ENCODE measurements at regions not wholly inside any gene's neighbourhood (a gene's known extent, or its start where the extent isn't known, plus 50 kb on each side); places are given as distances from the start of the nearest gene placed in this dataset.
A peak's percentile ranks its signal among the peaks of the same experiment; 100 is the strongest.
"Not testable (repeated sequence)": the region's sequence is repeated elsewhere in the genome, so short reads cannot be mapped to it uniquely, and the experiment has no call there.

GRCh38 chr20:40280616-40281015 is 408.4 kb downstream of the MAFB start:
- no peak overlapping the region for H3K4me3 ChIP-seq (ENCODE audit: low read depth, low read length)
- TF ChIP-seq CTCF (IDR thresholded peaks at IDR 0.05; ENCODE audit: control insufficient read depth, extremely low read depth, insufficient read depth), result no peak
- no peak for DNase-seq (ENCODE audit: low read depth)

- H3K4me3 ChIP-seq (ENCODE audit: low read depth, low read length), result no peak overlapping the region
- TF ChIP-seq CTCF (IDR thresholded peaks at IDR 0.05; ENCODE audit: control insufficient read depth, extremely low read depth, insufficient read depth), result no peak
- DNase-seq (ENCODE audit: low read depth), result no peak
Measured at GRCh38 chr20:40279390-40279789, 409.6 kb downstream of the MAFB start.

- DNase-seq (ENCODE audit: low read depth), result no peak
- TF ChIP-seq CTCF (IDR thresholded peaks at IDR 0.05; ENCODE audit: control insufficient read depth, extremely low read depth, insufficient read depth), result no peak
Measured at GRCh38 chr20:40278673-40279072, 410.4 kb downstream of the MAFB start.

GRCh38 chr20:40276301-40276700 is 412.7 kb downstream of the MAFB start:
- DNase-seq (ENCODE audit: low read depth), result no peak
- no peak for TF ChIP-seq CTCF (IDR thresholded peaks at IDR 0.05; ENCODE audit: control insufficient read depth, extremely low read depth, insufficient read depth)
- no peak overlapping the region for H3K4me3 ChIP-seq (ENCODE audit: low read depth, low read length)

More at GRCh38 chr20:40278673-40279072, 410.4 kb downstream of the MAFB start:
- no peak overlapping the region for H3K4me3 ChIP-seq (ENCODE audit: low read depth, low read length)

- DNase-seq (ENCODE audit: low read depth), result no peak
- H3K4me3 ChIP-seq (ENCODE audit: low read depth, low read length), result no peak overlapping the region
Measured at GRCh38 chr20:40275738-40276137, 413.3 kb downstream of the MAFB start.

GRCh38 chr20:40274912-40275533 is 414.0 kb downstream of the MAFB start:
- no peak overlapping the region for H3K4me3 ChIP-seq (ENCODE audit: low read depth, low read length)
- peak; percentile 46 for DNase-seq (ENCODE audit: low read depth)

More at GRCh38 chr20:40275738-40276137, 413.3 kb downstream of the MAFB start:
- TF ChIP-seq CTCF (IDR thresholded peaks at IDR 0.05; ENCODE audit: control insufficient read depth, extremely low read depth, insufficient read depth), result no peak

GRCh38 chr20:40269274-40269673 is 419.8 kb downstream of the MAFB start:
- not testable (repeated sequence) for DNase-seq (ENCODE audit: low read depth); H3K4me3 ChIP-seq (ENCODE audit: low read depth, low read length)

More at GRCh38 chr20:40274912-40275533, 414.0 kb downstream of the MAFB start:
- peak; percentile 32 for TF ChIP-seq CTCF (IDR thresholded peaks at IDR 0.05; ENCODE audit: control insufficient read depth, extremely low read depth, insufficient read depth)
